ENCODE measurements at regions not wholly inside any gene's neighbourhood (a gene's known extent, or its start where the extent isn't known, plus 50 kb on each side); places are given as distances from the start of the nearest gene placed in this dataset.
"Not testable (repeated sequence)": the region's sequence is repeated elsewhere in the genome, so short reads cannot be mapped to it uniquely, and the experiment has no call there.

GRCh38 chr4:38366456-38366855 lies 297.5 kb upstream of the KLF3 start:
- peak; percentile 21 for DNase-seq
- Histone ChIP-seq H3K9me3 (no peaks in the 10 kb centered on the region), H3K27me3 (no peaks in the 10 kb centered on the region), H3K36me3 (no peaks in the 10 kb centered on the region), H3K4me3 (no peak overlapping the region)

- Histone ChIP-seq H3K36me3 (no peaks in the 10 kb centered on the region), H3K4me3 (no peak overlapping the region), H3K27me3 (no peaks in the 10 kb centered on the region), H3K9me3 (no peaks in the 10 kb centered on the region)
- DNase-seq, result no peak
These were observed 297.0 kb upstream of the KLF3 start for GRCh38 chr4:38366997-38367396.

- no peak overlapping the region for H3K4me3 ChIP-seq
- no peaks in the 10 kb centered on the region for H3K27me3 ChIP-seq
- no peak for DNase-seq
- H3K36me3 ChIP-seq, result no peaks in the 10 kb centered on the region
- no peaks in the 10 kb centered on the region for H3K9me3 ChIP-seq
These were observed 296.3 kb upstream of the KLF3 start for GRCh38 chr4:38367642-38368174.

- H3K9me3 ChIP-seq, result no peaks in the 10 kb centered on the region
- H3K27me3 ChIP-seq, result no peaks in the 10 kb centered on the region
- no peak overlapping the region for H3K4me3 ChIP-seq
- DNase-seq, result peak; percentile 46
- no peaks in the 10 kb centered on the region for H3K36me3 ChIP-seq
These were observed 295.4 kb upstream of the KLF3 start for GRCh38 chr4:38368613-38369012.

GRCh38 chr4:38371391-38371851 lies 292.6 kb upstream of the KLF3 start:
- Histone ChIP-seq H3K4me3 (no peak overlapping the region), H3K9me3 (no peaks in the 10 kb centered on the region), H3K27me3 (no peaks in the 10 kb centered on the region), H3K36me3 (no peaks in the 10 kb centered on the region)
- DNase-seq, result peak; percentile 75

GRCh38 chr4:38373375-38373774 lies 290.6 kb upstream of the KLF3 start:
- no peak for DNase-seq
- no peaks in the 10 kb centered on the region for H3K36me3 ChIP-seq
- no peak overlapping the region for H3K4me3 ChIP-seq
- no peaks in the 10 kb centered on the region for H3K9me3 ChIP-seq
- H3K27me3 ChIP-seq, result no peaks in the 10 kb centered on the region

- H3K27me3 ChIP-seq, result no peaks in the 10 kb centered on the region
- no peaks in the 10 kb centered on the region for H3K36me3 ChIP-seq
- DNase-seq, result no peak
- H3K4me3 ChIP-seq, result no peak overlapping the region
- no peaks in the 10 kb centered on the region for H3K9me3 ChIP-seq
These were observed 286.8 kb upstream of the KLF3 start for GRCh38 chr4:38377195-38377594.

- no peak for DNase-seq
- H3K27me3 ChIP-seq, result no peaks in the 10 kb centered on the region
- H3K36me3 ChIP-seq, result no peaks in the 10 kb centered on the region
- no peaks in the 10 kb centered on the region for H3K9me3 ChIP-seq
- H3K4me3 ChIP-seq, result no peak overlapping the region
These were observed 285.5 kb upstream of the KLF3 start for GRCh38 chr4:38378478-38378877.

GRCh38 chr4:38381788-38382187 lies 282.2 kb upstream of the KLF3 start:
- Histone ChIP-seq H3K36me3 (no peaks in the 10 kb centered on the region), H3K4me3 (no peak overlapping the region), H3K9me3 (no peaks in the 10 kb centered on the region), H3K27me3 (no peaks in the 10 kb centered on the region)
- DNase-seq, result no peak

GRCh38 chr4:38382520-38382919 lies 281.5 kb upstream of the KLF3 start:
- Histone ChIP-seq H3K36me3 (no peaks in the 10 kb centered on the region), H3K4me3 (no peak overlapping the region)

GRCh38 chr4:38383646-38384121 lies 280.3 kb upstream of the KLF3 start:
- no peaks in the 10 kb centered on the region for H3K9me3 ChIP-seq

More at GRCh38 chr4:38382520-38382919, 281.5 kb upstream of the KLF3 start:
- Histone ChIP-seq H3K27me3 (no peaks in the 10 kb centered on the region), H3K9me3 (no peaks in the 10 kb centered on the region)
- DNase-seq, result no peak

GRCh38 chr4:38385093-38386004 lies 278.6 kb upstream of the KLF3 start:
- H3K9me3 ChIP-seq, result no peaks in the 10 kb centered on the region
- H3K4me3 ChIP-seq, result no peak overlapping the region
- no peaks in the 10 kb centered on the region for H3K27me3 ChIP-seq
- no peak for DNase-seq
- H3K36me3 ChIP-seq, result no peaks in the 10 kb centered on the region

More at GRCh38 chr4:38383646-38384121, 280.3 kb upstream of the KLF3 start:
- Histone ChIP-seq H3K4me3 (no peak overlapping the region), H3K27me3 (no peaks in the 10 kb centered on the region), H3K36me3 (no peaks in the 10 kb centered on the region)
- DNase-seq, result no peak

- no peak for DNase-seq
- Histone ChIP-seq H3K9me3 (no peaks in the 10 kb centered on the region), H3K4me3 (no peak overlapping the region), H3K27me3 (no peaks in the 10 kb centered on the region), H3K36me3 (no peaks in the 10 kb centered on the region)
These were observed 277.9 kb upstream of the KLF3 start for GRCh38 chr4:38386005-38386551.

- no peak for DNase-seq
- no peaks in the 10 kb centered on the region for H3K27me3 ChIP-seq
- no peaks in the 10 kb centered on the region for H3K36me3 ChIP-seq
- H3K4me3 ChIP-seq, result no peak overlapping the region
- H3K9me3 ChIP-seq, result no peaks in the 10 kb centered on the region
These were observed 277.3 kb upstream of the KLF3 start for GRCh38 chr4:38386654-38387188.

- Histone ChIP-seq H3K27me3 (no peaks in the 10 kb centered on the region), H3K4me3 (no peak overlapping the region), H3K36me3 (no peaks in the 10 kb centered on the region), H3K9me3 (no peaks in the 10 kb centered on the region)
- peak; percentile 10 for DNase-seq
These were observed 276.7 kb upstream of the KLF3 start for GRCh38 chr4:38387348-38387747.

- Histone ChIP-seq H3K4me3 (no peak overlapping the region), H3K9me3 (no peaks in the 10 kb centered on the region), H3K36me3 (no peaks in the 10 kb centered on the region), H3K27me3 (no peaks in the 10 kb centered on the region)
- DNase-seq, result no peak
These were observed 276.2 kb upstream of the KLF3 start for GRCh38 chr4:38387819-38388218.

GRCh38 chr4:38388907-38389306 lies 275.1 kb upstream of the KLF3 start:
- DNase-seq, H3K4me3 ChIP-seq, H3K36me3 ChIP-seq, H3K27me3 ChIP-seq, H3K9me3 ChIP-seq: not testable (repeated sequence)

All from MG63 (cell line).